ENCODE measurements at regions not wholly inside any gene's neighbourhood (a gene's known extent, or its start where the extent isn't known, plus 50 kb on each side); places are given as distances from the start of the nearest gene placed in this dataset.

DNA sequence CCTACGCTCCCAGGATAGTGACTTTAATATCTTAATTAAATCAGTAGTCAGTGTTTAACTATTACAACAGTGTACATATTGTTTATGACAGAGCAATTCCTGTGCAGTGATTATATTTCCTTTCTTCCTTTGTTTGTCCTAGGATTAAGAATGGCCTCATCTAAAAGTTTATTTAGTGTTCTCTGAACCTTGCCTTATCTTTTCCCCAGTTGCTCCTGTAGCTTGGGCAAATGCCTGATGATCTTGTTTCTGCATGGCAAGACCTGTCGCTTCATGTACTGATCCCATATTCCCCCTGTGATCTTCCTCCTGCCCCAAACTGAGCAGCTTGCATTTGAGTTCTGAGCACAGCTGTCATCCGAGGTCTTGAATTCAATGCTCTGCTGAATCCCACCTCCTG lies 69.1 kb upstream of the STUM start:
- ATAC-seq (no peak), DNase-seq (ENCODE audit: low spot score) (no peak)
- Mint-ChIP-seq H3K4me3 (no peak overlapping the region), H3K27me3 (ENCODE audit: low read depth) (peaks cover 8% of the 10 kb centered on the region; the same call in 1 of the 2 replicates), H3K36me3 (no peaks in the 10 kb centered on the region), H3K9me3 (no peaks in the 10 kb centered on the region), H3K4me1 (peaks cover 11% of the 10 kb centered on the region), H3K27ac (no peak overlapping the region)
- ChIA-PET POLR2A (no interaction called here), CTCF (interaction anchor here (1.2 to 1.6 kb wide), 2 partner anchors 23 to 90 kb away, joined by 4 to 9 read pairs; no protein-coding TSS in a partner anchor)
- TF ChIP-seq IRF2 (CRISPR knock-in tag; IDR thresholded peaks at IDR 0.05; ENCODE audit: borderline replicate concordance, low read depth) (no peak), CREM (CRISPR knock-in tag; IDR thresholded peaks at IDR 0.05) (no peak), CBFB (CRISPR knock-in tag; IDR thresholded peaks at IDR 0.05; ENCODE audit: low read depth) (no peak), ZBTB21 (CRISPR knock-in tag; IDR thresholded peaks at IDR 0.05; ENCODE audit: borderline replicate concordance) (no peak), ZNF671 (CRISPR knock-in tag; IDR thresholded peaks at IDR 0.05) (no peak), TCF7 (CRISPR knock-in tag; IDR thresholded peaks at IDR 0.05; ENCODE audit: low read depth) (no peak), NR2C2 (CRISPR knock-in tag; IDR thresholded peaks at IDR 0.05) (no peak), NR3C1 (CRISPR knock-in tag; conservative IDR thresholded peaks at IDR 0.05; ENCODE audit: low read depth) (no peak)
- TF ChIP-seq, protein P1, sequence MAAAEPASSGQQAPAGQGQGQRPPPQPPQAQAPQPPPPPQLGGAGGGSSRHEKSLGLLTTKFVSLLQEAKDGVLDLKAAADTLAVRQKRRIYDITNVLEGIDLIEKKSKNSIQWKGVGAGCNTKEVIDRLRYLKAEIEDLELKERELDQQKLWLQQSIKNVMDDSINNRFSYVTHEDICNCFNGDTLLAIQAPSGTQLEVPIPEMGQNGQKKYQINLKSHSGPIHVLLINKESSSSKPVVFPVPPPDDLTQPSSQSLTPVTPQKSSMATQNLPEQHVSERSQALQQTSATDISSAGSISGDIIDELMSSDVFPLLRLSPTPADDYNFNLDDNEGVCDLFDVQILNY (CRISPR knock-in tag; IDR thresholded peaks at IDR 0.05) = no peak
- TF ChIP-seq, protein P2, sequence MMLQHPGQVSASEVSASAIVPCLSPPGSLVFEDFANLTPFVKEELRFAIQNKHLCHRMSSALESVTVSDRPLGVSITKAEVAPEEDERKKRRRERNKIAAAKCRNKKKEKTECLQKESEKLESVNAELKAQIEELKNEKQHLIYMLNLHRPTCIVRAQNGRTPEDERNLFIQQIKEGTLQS (CRISPR knock-in tag; conservative IDR thresholded peaks at IDR 0.05) = no peak
- TF ChIP-seq, protein P3, sequence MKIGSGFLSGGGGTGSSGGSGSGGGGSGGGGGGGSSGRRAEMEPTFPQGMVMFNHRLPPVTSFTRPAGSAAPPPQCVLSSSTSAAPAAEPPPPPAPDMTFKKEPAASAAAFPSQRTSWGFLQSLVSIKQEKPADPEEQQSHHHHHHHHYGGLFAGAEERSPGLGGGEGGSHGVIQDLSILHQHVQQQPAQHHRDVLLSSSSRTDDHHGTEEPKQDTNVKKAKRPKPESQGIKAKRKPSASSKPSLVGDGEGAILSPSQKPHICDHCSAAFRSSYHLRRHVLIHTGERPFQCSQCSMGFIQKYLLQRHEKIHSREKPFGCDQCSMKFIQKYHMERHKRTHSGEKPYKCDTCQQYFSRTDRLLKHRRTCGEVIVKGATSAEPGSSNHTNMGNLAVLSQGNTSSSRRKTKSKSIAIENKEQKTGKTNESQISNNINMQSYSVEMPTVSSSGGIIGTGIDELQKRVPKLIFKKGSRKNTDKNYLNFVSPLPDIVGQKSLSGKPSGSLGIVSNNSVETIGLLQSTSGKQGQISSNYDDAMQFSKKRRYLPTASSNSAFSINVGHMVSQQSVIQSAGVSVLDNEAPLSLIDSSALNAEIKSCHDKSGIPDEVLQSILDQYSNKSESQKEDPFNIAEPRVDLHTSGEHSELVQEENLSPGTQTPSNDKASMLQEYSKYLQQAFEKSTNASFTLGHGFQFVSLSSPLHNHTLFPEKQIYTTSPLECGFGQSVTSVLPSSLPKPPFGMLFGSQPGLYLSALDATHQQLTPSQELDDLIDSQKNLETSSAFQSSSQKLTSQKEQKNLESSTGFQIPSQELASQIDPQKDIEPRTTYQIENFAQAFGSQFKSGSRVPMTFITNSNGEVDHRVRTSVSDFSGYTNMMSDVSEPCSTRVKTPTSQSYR (CRISPR knock-in tag; IDR thresholded peaks at IDR 0.05) = no peak

DNA sequence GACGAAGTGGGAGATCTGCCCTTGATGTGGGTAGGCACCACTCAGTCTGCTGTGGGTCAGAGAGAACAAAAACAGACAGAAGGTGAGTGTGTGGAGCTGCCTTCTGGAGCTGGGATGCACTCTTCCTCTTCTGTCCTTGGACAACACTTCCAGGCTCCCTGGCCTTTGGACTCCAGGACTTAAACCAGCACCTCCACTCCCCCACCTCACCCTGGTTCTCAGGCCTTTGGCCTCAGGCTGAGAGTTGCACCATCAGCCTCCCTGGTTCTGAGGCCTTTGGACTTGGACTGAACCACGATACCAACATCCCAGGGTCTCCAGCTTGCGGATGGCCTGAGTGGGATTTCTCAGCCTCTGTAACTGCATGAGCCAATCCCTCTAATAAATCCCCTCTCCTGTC lies 68.1 kb upstream of the STUM start:
- Mint-ChIP-seq H3K4me3 (no peak overlapping the region), H3K27ac (no peak overlapping the region)
- ATAC-seq = no peak

More for the DNA sequence above, 68.1 kb upstream of the STUM start:
- no peak for DNase-seq (ENCODE audit: low spot score)
- ChIA-PET CTCF (interaction anchor here (1.2 to 1.6 kb wide), 3 partner anchors 10 to 128 kb away, joined by 3 to 9 read pairs (median 3); no protein-coding TSS in a partner anchor), POLR2A (no interaction called here)
- TF ChIP-seq NR3C1 (CRISPR knock-in tag; conservative IDR thresholded peaks at IDR 0.05; ENCODE audit: low read depth) (no peak), ZNF263 (CRISPR knock-in tag; IDR thresholded peaks at IDR 0.05; ENCODE audit: low read depth) (no peak), ZNF423 (CRISPR knock-in tag; IDR thresholded peaks at IDR 0.05) (no peak), CREM (CRISPR knock-in tag; IDR thresholded peaks at IDR 0.05) (no peak), ETV6 (CRISPR knock-in tag; IDR thresholded peaks at IDR 0.05) (no peak), TCF7 (CRISPR knock-in tag; IDR thresholded peaks at IDR 0.05; ENCODE audit: low read depth) (no peak), GABPB1 (CRISPR knock-in tag; IDR thresholded peaks at IDR 0.05) (no peak)
- TF ChIP-seq, protein P4, sequence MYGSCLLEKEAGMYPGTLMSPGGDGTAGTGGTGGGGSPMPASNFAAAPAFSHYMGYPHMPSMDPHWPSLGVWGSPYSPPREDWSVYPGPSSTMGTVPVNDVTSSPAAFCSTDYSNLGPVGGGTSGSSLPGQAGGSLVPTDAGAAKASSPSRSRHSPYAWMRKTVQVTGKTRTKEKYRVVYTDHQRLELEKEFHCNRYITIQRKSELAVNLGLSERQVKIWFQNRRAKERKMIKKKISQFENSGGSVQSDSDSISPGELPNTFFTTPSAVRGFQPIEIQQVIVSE (CRISPR knock-in tag; IDR thresholded peaks at IDR 0.05; ENCODE audit: borderline replicate concordance) = no peak
- TF ChIP-seq, protein P5, sequence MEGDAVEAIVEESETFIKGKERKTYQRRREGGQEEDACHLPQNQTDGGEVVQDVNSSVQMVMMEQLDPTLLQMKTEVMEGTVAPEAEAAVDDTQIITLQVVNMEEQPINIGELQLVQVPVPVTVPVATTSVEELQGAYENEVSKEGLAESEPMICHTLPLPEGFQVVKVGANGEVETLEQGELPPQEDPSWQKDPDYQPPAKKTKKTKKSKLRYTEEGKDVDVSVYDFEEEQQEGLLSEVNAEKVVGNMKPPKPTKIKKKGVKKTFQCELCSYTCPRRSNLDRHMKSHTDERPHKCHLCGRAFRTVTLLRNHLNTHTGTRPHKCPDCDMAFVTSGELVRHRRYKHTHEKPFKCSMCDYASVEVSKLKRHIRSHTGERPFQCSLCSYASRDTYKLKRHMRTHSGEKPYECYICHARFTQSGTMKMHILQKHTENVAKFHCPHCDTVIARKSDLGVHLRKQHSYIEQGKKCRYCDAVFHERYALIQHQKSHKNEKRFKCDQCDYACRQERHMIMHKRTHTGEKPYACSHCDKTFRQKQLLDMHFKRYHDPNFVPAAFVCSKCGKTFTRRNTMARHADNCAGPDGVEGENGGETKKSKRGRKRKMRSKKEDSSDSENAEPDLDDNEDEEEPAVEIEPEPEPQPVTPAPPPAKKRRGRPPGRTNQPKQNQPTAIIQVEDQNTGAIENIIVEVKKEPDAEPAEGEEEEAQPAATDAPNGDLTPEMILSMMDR (IDR thresholded peaks at IDR 0.05) = no peak
- TF ChIP-seq, protein P6, sequence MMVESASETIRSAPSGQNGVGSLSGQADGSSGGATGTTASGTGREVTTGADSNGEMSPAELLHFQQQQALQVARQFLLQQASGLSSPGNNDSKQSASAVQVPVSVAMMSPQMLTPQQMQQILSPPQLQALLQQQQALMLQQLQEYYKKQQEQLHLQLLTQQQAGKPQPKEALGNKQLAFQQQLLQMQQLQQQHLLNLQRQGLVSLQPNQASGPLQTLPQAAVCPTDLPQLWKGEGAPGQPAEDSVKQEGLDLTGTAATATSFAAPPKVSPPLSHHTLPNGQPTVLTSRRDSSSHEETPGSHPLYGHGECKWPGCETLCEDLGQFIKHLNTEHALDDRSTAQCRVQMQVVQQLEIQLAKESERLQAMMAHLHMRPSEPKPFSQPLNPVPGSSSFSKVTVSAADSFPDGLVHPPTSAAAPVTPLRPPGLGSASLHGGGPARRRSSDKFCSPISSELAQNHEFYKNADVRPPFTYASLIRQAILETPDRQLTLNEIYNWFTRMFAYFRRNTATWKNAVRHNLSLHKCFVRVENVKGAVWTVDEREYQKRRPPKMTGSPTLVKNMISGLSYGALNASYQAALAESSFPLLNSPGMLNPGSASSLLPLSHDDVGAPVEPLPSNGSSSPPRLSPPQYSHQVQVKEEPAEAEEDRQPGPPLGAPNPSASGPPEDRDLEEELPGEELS (CRISPR knock-in tag; IDR thresholded peaks at IDR 0.05) = no peak
- TF ChIP-seq, protein P7, sequence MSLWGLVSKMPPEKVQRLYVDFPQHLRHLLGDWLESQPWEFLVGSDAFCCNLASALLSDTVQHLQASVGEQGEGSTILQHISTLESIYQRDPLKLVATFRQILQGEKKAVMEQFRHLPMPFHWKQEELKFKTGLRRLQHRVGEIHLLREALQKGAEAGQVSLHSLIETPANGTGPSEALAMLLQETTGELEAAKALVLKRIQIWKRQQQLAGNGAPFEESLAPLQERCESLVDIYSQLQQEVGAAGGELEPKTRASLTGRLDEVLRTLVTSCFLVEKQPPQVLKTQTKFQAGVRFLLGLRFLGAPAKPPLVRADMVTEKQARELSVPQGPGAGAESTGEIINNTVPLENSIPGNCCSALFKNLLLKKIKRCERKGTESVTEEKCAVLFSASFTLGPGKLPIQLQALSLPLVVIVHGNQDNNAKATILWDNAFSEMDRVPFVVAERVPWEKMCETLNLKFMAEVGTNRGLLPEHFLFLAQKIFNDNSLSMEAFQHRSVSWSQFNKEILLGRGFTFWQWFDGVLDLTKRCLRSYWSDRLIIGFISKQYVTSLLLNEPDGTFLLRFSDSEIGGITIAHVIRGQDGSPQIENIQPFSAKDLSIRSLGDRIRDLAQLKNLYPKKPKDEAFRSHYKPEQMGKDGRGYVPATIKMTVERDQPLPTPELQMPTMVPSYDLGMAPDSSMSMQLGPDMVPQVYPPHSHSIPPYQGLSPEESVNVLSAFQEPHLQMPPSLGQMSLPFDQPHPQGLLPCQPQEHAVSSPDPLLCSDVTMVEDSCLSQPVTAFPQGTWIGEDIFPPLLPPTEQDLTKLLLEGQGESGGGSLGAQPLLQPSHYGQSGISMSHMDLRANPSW (CRISPR knock-in tag; conservative IDR thresholded peaks at IDR 0.05; ENCODE audit: low read depth) = no peak
- TF ChIP-seq, protein P8, sequence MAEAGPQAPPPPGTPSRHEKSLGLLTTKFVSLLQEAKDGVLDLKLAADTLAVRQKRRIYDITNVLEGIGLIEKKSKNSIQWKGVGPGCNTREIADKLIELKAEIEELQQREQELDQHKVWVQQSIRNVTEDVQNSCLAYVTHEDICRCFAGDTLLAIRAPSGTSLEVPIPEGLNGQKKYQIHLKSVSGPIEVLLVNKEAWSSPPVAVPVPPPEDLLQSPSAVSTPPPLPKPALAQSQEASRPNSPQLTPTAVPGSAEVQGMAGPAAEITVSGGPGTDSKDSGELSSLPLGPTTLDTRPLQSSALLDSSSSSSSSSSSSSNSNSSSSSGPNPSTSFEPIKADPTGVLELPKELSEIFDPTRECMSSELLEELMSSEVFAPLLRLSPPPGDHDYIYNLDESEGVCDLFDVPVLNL (CRISPR knock-in tag; IDR thresholded peaks at IDR 0.05; ENCODE audit: borderline replicate concordance, low read depth) = no peak
- no peaks in the 10 kb centered on the region for H3K36me3 Mint-ChIP-seq
- peaks cover under 1% of the 10 kb centered on the region; the same call in 1 of the 2 replicates for H3K27me3 Mint-ChIP-seq (ENCODE audit: low read depth)
- H3K4me1 Mint-ChIP-seq = peaks cover 1% of the 10 kb centered on the region
- no peaks in the 10 kb centered on the region for H3K9me3 Mint-ChIP-seq

Data from WTC11 (cell line).